ENCODE measurements at regions not wholly inside any gene's neighbourhood (a gene's known extent, or its start where the extent isn't known, plus 50 kb on each side); places are given as distances from the start of the nearest gene placed in this dataset.

GRCh38 chr16:26982422-26982821 lies 84.3 kb upstream of the C16orf82 start:
- Histone ChIP-seq H3K4me1 (replicated peaks in 1 of 2; ENCODE audit: control insufficient read depth in 2 of 2, insufficient read depth in 2 of 2, low read length in 2 of 2) (no peaks in the 10 kb centered on the region), H3K9me3 (replicated peaks; ENCODE audit: control insufficient read depth, insufficient read depth, low read depth, low read length) (no peaks in the 10 kb centered on the region), H3K9ac (ENCODE audit: insufficient read depth in 1 of 2, low read depth in 2 of 2, low read length in 2 of 2) (no peak overlapping the region), H3K27me3 (ENCODE audit: control insufficient read depth in 2 of 2, insufficient read depth in 2 of 2, low read length in 2 of 2) (peaks cover 0 to under 1% of the 10 kb centered on the region in 2 experiments; a peak in 1 of 5 replicates), H3K36me3 (ENCODE audit: control insufficient read depth, insufficient read depth, low read length) (no peaks in the 10 kb centered on the region), H3K4me2 (ENCODE audit: insufficient read depth, low read length) (no peak overlapping the region), H3K4me3 (no peak overlapping the region), H3K27ac (ENCODE audit: extremely low read depth, low read depth, low read length) (no peak overlapping the region), H4K20me1 (replicated peaks; ENCODE audit: control insufficient read depth, insufficient read depth, low read length) (no peaks in the 10 kb centered on the region), H3K9me1 (ENCODE audit: control insufficient read depth, insufficient read depth, low read length) (no peaks in the 10 kb centered on the region), H2AFZ (ENCODE audit: low read depth, low read length) (no peak overlapping the region), H3K79me2 (ENCODE audit: control insufficient read depth, insufficient read depth, low read length) (no peaks in the 10 kb centered on the region)
- ATAC-seq = no peak
- ChIA-PET CTCF (ENCODE audit: low intra/inter-chr PET ratio) (no interaction called here), POLR2A (interaction anchor here (0.6 to 0.7 kb wide), 2 partner anchors 52 to 341 kb away, joined by 3 to 4 read pairs; no protein-coding TSS in a partner anchor)
- in situ Hi-C loops (cut with MboI) = no loop called here
- 34% methylated on average over 2 of the region's 2 CpGs for WGBS (ENCODE audit: insufficient coverage, low coverage, missing lambda C conversion rate)
- DNase-seq (ENCODE audit: extremely low read depth in 1 of 4, low spot score in 3 of 4) = no peak
- intact Hi-C loops (cut with micrococcal nuclease) = no loop called here
- TF ChIP-seq C11orf30 (IDR thresholded peaks at IDR 0.05; ENCODE audit: low read depth) (peak; percentile 74), MAFK (IDR thresholded peaks at IDR 0.05; ENCODE audit: low read length) (peak; percentile 86), ZSCAN32 (CRISPR knock-in tag; IDR thresholded peaks at IDR 0.05) (no peak), MAFG (tag; conservative IDR thresholded peaks at IDR 0.05) (peak; percentile 76), ZNF316 (IDR thresholded peaks at IDR 0.05) (peak; percentile 77), MAFF (IDR thresholded peaks at IDR 0.05; ENCODE audit: low read length) (peak; percentile 88), ZKSCAN3 (CRISPR knock-in tag; IDR thresholded peaks at IDR 0.05) (no peak)
- BruUV-seq (replicated peaks) = no TSS peak
- FAIRE-seq = no peak

GRCh38 chr16:26983426-26983825 lies 83.3 kb upstream of the C16orf82 start:
- FAIRE-seq = no peak
- no peak overlapping the region for H3K9ac ChIP-seq (ENCODE audit: insufficient read depth in 1 of 2, low read depth in 2 of 2, low read length in 2 of 2)
- intact Hi-C loops (cut with micrococcal nuclease) = no loop called here
- no peaks in the 10 kb centered on the region for H3K4me1 ChIP-seq (replicated peaks in 1 of 2; ENCODE audit: control insufficient read depth in 2 of 2, insufficient read depth in 2 of 2, low read length in 2 of 2)
- ChIA-PET POLR2A (no interaction called here), CTCF (ENCODE audit: low intra/inter-chr PET ratio) (no interaction called here)
- H3K9me1 ChIP-seq (ENCODE audit: control insufficient read depth, insufficient read depth, low read length) = no peaks in the 10 kb centered on the region
- no peak overlapping the region for H3K4me2 ChIP-seq (ENCODE audit: insufficient read depth, low read length)
- no peaks in the 10 kb centered on the region for H3K36me3 ChIP-seq (ENCODE audit: control insufficient read depth, insufficient read depth, low read length)
- DNase-seq (ENCODE audit: extremely low read depth in 1 of 4, low spot score in 3 of 4) = no peak
- no peaks in the 10 kb centered on the region for H4K20me1 ChIP-seq (replicated peaks; ENCODE audit: control insufficient read depth, insufficient read depth, low read length)
- H2AFZ ChIP-seq (ENCODE audit: low read depth, low read length) = no peak overlapping the region
- ATAC-seq = no peak
- no peak overlapping the region for H3K4me3 ChIP-seq
- no peak overlapping the region for H3K27ac ChIP-seq (ENCODE audit: extremely low read depth, low read depth, low read length)
- peaks cover 0 to 10% of the 10 kb centered on the region in 2 experiments; a peak in 1 of 5 replicates for H3K27me3 ChIP-seq (ENCODE audit: control insufficient read depth in 2 of 2, insufficient read depth in 2 of 2, low read length in 2 of 2)
- no peaks in the 10 kb centered on the region for H3K9me3 ChIP-seq (replicated peaks; ENCODE audit: control insufficient read depth, insufficient read depth, low read depth, low read length)
- BruUV-seq (replicated peaks) = no TSS peak
- WGBS (ENCODE audit: insufficient coverage, low coverage, missing lambda C conversion rate) = 0% methylated on average over 2 of the region's 2 CpGs
- in situ Hi-C loops (cut with MboI) = no loop called here
- H3K79me2 ChIP-seq (ENCODE audit: control insufficient read depth, insufficient read depth, low read length) = no peaks in the 10 kb centered on the region
- no peak for TF ChIP-seq MAX (CRISPR knock-in tag; IDR thresholded peaks at IDR 0.05)
- TF ChIP-seq BRD4 (IDR thresholded peaks at IDR 0.05) = no peak
- no peak for TF ChIP-seq RREB1 (CRISPR knock-in tag; IDR thresholded peaks at IDR 0.05)
- no peak for TF ChIP-seq ZNF785 (CRISPR knock-in tag; IDR thresholded peaks at IDR 0.05)
- TF ChIP-seq TCF3 (CRISPR knock-in tag; IDR thresholded peaks at IDR 0.05) = no peak
- TF ChIP-seq PTBP1 (IDR thresholded peaks at IDR 0.05; ENCODE audit: low read depth, low read length) = no peak
- TF ChIP-seq ETV5 (CRISPR knock-in tag; IDR thresholded peaks at IDR 0.05; ENCODE audit: low read depth) = no peak
